ENCODE measurements at regions not wholly inside any gene's neighbourhood (a gene's known extent, or its start where the extent isn't known, plus 50 kb on each side); places are given as distances from the start of the nearest gene placed in this dataset.
"Not testable (repeated sequence)": the region's sequence is repeated elsewhere in the genome, so short reads cannot be mapped to it uniquely, and the experiment has no call there.

- H4K20me1 ChIP-seq (ENCODE audit: insufficient read depth, low read length), result no peaks in the 10 kb centered on the region
- no peak for DNase-seq (ENCODE audit: insufficient read length, low spot score, missing footprints)
- H3K27ac ChIP-seq (ENCODE audit: low read depth, low read length), result no peak overlapping the region
- H2AFZ ChIP-seq (ENCODE audit: low read length), result no peak overlapping the region
- no peaks in the 10 kb centered on the region for H3K4me1 ChIP-seq (ENCODE audit: insufficient read depth, low read length)
- H3K9me3 ChIP-seq (ENCODE audit: low read depth, low read length), result no peaks in the 10 kb centered on the region
- no peak overlapping the region for H3K4me2 ChIP-seq (ENCODE audit: insufficient read depth, low read length)
- TF ChIP-seq CTCF (IDR thresholded peaks at IDR 0.05; ENCODE audit: extremely low read depth, low read depth, low read length), result no peak
- H3K27me3 ChIP-seq (ENCODE audit: insufficient read depth, low read length), result no peaks in the 10 kb centered on the region
- no peak overlapping the region for H3K4me3 ChIP-seq (ENCODE audit: insufficient read depth, low read length)
- no peaks in the 10 kb centered on the region for H3K36me3 ChIP-seq (ENCODE audit: insufficient read depth, low read length)
- H3K79me2 ChIP-seq (ENCODE audit: insufficient read depth, low read length), result no peaks in the 10 kb centered on the region
These were observed 94.0 kb upstream of the CDCA7L start for GRCh38 chr7:22039670-22040069.

- not testable (repeated sequence) for H3K4me2 ChIP-seq (ENCODE audit: insufficient read depth, low read length); H3K79me2 ChIP-seq (ENCODE audit: insufficient read depth, low read length); H3K36me3 ChIP-seq (ENCODE audit: insufficient read depth, low read length); H4K20me1 ChIP-seq (ENCODE audit: insufficient read depth, low read length); H3K27me3 ChIP-seq (ENCODE audit: insufficient read depth, low read length); H3K4me1 ChIP-seq (ENCODE audit: insufficient read depth, low read length); H3K9me3 ChIP-seq (ENCODE audit: low read depth, low read length); H3K27ac ChIP-seq (ENCODE audit: low read depth, low read length); H3K4me3 ChIP-seq (ENCODE audit: insufficient read depth, low read length); DNase-seq (ENCODE audit: insufficient read length, low spot score, missing footprints); H2AFZ ChIP-seq (ENCODE audit: low read length)
These were observed 86.7 kb upstream of the CDCA7L start for GRCh38 chr7:22032356-22032755.

- not testable (repeated sequence) for H3K79me2 ChIP-seq (ENCODE audit: insufficient read depth, low read length); H4K20me1 ChIP-seq (ENCODE audit: insufficient read depth, low read length); H3K36me3 ChIP-seq (ENCODE audit: insufficient read depth, low read length); H3K4me3 ChIP-seq (ENCODE audit: insufficient read depth, low read length); H2AFZ ChIP-seq (ENCODE audit: low read length); DNase-seq (ENCODE audit: insufficient read length, low spot score, missing footprints); H3K27me3 ChIP-seq (ENCODE audit: insufficient read depth, low read length); H3K9me3 ChIP-seq (ENCODE audit: low read depth, low read length); H3K4me1 ChIP-seq (ENCODE audit: insufficient read depth, low read length); H3K27ac ChIP-seq (ENCODE audit: low read depth, low read length); H3K4me2 ChIP-seq (ENCODE audit: insufficient read depth, low read length)
These were observed 83.0 kb upstream of the CDCA7L start for GRCh38 chr7:22028656-22029055.

- DNase-seq (ENCODE audit: insufficient read length, low spot score, missing footprints), result no peak
- TF ChIP-seq CTCF (IDR thresholded peaks at IDR 0.05; ENCODE audit: extremely low read depth, low read depth, low read length), result no peak
These were observed 81.8 kb upstream of the CDCA7L start for GRCh38 chr7:22027475-22027874.

GRCh38 chr7:22025983-22026382 is 80.3 kb upstream of the CDCA7L start:
- Histone ChIP-seq H3K27me3 (ENCODE audit: insufficient read depth, low read length) (peaks cover 6% of the 10 kb centered on the region), H3K36me3 (ENCODE audit: insufficient read depth, low read length) (no peaks in the 10 kb centered on the region), H4K20me1 (ENCODE audit: insufficient read depth, low read length) (no peaks in the 10 kb centered on the region), H3K27ac (ENCODE audit: low read depth, low read length) (no peak overlapping the region), H3K4me3 (ENCODE audit: insufficient read depth, low read length) (no peak overlapping the region), H3K4me1 (ENCODE audit: insufficient read depth, low read length) (no peaks in the 10 kb centered on the region), H3K9me3 (ENCODE audit: low read depth, low read length) (no peaks in the 10 kb centered on the region), H3K4me2 (ENCODE audit: insufficient read depth, low read length) (no peak overlapping the region), H3K79me2 (ENCODE audit: insufficient read depth, low read length) (no peaks in the 10 kb centered on the region), H2AFZ (ENCODE audit: low read length) (no peak overlapping the region)
- TF ChIP-seq CTCF (IDR thresholded peaks at IDR 0.05; ENCODE audit: extremely low read depth, low read depth, low read length), result no peak
- no peak for DNase-seq (ENCODE audit: insufficient read length, low spot score, missing footprints)

More at GRCh38 chr7:22027475-22027874, 81.8 kb upstream of the CDCA7L start:
- Histone ChIP-seq H3K4me2 (ENCODE audit: insufficient read depth, low read length) (no peak overlapping the region), H3K79me2 (ENCODE audit: insufficient read depth, low read length) (no peaks in the 10 kb centered on the region), H4K20me1 (ENCODE audit: insufficient read depth, low read length) (no peaks in the 10 kb centered on the region), H3K36me3 (ENCODE audit: insufficient read depth, low read length) (no peaks in the 10 kb centered on the region), H3K27me3 (ENCODE audit: insufficient read depth, low read length) (no peaks in the 10 kb centered on the region), H3K27ac (ENCODE audit: low read depth, low read length) (no peak overlapping the region), H3K4me1 (ENCODE audit: insufficient read depth, low read length) (no peaks in the 10 kb centered on the region), H3K4me3 (ENCODE audit: insufficient read depth, low read length) (no peak overlapping the region), H3K9me3 (ENCODE audit: low read depth, low read length) (no peaks in the 10 kb centered on the region), H2AFZ (ENCODE audit: low read length) (no peak overlapping the region)

Data from osteoblast (primary cell).